GM19463 (cell line): ENCODE measurements at regions not wholly inside any gene's neighbourhood (a gene's known extent, or its start where the extent isn't known, plus 50 kb on each side); places are given as distances from the start of the nearest gene placed in this dataset.

Experiments used
- ATAC-seq: cut with Tn5 transposase; IDR thresholded peaks from one replicate; pipeline ENCODE4 v1.9.1; 2021; ENCODE audit warnings: mild to moderate bottlenecking, moderate library complexity; ENCODE audit not compliant: unreplicated experiment

DNA sequence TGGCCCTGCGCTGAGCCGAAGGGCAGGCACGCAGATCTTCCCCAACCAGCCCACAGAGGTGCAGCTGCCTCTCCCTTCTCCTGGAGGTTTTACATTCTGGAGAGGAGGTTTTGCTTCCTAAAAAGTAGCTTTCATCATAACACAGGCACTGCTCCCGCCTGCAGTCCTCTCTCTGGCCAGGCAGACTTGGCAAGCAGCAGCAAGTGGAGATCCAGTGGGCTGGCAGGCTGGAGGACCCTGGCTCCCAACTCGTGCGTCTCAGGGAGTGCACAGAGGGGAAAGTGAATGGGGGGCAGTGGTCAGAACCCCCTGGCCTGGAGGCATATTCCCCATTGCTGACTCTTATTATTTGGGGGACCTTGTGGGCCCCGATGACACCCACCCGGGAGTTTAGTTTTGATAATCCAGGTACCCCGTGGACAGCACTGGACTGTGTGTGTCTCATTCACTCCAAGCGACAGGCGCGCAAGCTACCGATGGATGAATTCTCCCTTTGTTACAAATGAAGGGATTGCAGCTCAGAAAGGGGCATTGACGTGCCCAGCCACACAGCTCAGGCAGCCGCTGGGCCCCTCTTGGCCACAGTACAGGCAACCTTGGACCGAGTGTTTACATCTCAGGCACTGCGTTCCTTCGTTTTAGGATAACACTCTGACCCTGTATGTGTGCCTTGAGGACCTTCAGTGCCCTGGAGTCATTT, 1223.9 kb downstream of the BRD1 start:
- no peak for ATAC-seq

DNA sequence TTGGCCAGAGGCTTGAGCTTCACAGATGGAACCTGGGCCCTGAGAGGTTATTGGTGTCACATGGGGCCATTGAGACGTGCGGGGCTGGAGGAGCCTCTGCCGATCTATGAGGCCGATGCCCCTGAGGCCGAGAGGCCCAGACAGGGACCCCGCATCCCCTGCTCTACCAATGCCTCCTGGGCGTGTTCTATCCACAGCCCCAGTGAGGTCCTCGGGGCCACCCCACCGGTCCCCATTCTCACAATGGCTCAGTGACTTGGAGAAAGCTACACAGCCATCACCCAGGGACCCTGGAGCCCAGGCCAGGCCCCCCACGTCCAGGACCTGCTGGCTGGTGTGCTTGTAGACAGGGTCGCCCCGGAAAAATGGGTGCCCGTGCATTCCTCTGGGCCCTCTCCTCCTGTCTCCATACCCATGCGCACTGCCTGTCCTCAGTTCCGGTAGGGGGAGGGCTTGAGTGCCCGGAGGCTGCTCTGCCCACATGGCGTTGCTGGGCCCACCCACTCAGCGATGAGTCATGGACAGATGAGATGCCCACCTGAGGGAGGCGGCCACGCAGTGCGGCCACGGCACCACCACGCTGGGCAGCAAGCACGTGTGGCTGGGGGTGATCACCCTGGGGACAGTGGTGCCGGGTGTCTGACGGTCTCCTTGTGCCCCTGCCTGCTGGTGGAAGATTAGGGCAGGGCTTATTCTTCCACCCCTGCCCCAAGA, 1224.7 kb downstream of the BRD1 start:
- ATAC-seq: no peak

DNA sequence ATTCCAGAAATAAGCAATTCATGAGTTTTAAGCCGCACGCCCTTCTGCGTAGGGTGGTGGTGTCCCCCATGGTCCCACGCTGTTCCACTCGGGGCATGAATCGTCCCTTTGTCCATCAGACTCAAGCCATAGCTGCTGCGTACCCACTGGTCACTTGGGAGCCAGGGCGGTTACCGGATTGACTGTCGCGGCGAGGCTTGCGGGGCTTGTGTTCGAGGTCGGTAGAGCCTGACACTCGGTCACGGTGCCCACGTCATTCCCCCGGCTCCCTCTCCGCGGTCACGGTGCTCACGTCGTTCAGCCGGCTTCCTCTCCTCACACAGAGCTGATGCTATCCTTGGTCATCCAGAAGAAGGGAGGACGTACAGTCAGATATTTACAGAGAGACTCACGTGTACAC, 1227.0 kb downstream of the BRD1 start:
- no peak for ATAC-seq

- ATAC-seq: no peak
Observed at GRCh38 chr22:48600171-48600570, 1227.5 kb downstream of the BRD1 start.

GRCh38 chr22:48599346-48599745, 1228.3 kb downstream of the BRD1 start:
- no peak for ATAC-seq

- no peak for ATAC-seq
Observed at GRCh38 chr22:48596111-48596850, 1231.4 kb downstream of the BRD1 start.

- ATAC-seq: no peak
Observed at GRCh38 chr22:48595511-48595905, 1232.2 kb downstream of the BRD1 start.

- ATAC-seq: no peak
Observed at GRCh38 chr22:48594757-48595510, 1232.7 kb downstream of the BRD1 start.

DNA sequence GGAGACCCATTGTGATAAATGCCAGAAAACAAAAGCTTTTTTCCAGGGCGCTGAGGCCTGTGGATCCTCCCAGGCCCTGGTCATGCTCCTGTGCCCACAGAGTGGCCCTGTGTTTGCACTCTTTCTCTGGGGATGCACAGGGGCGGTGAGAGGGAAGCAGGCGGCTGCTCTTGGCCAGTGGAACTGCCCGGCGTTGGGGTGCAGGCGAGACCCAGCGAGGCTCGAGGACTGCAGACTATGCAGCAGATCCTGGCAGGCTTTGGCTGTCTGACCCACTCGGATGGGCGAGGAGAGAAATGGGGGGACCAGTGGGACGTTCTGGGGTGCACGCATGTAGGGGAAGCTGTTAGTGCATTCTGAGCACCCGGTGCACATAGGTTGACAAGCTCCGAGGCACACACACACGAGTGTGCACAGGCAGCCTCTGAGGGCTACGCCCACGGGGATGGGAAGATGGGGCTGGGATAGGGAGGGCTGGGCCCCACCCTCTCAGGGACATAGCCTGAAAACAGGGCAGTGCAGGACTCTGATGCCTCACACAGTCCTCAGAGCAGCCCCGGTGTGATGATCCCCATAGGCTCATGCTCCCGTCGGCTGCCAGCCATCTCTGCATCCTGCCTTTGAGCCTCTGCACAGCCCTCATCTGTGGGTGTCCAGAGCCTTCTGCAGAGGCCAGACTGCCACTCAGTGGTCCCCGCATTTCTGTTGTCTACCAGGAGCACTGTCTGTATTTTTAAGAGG, 1233.5 kb downstream of the BRD1 start:
- no peak for ATAC-seq

DNA sequence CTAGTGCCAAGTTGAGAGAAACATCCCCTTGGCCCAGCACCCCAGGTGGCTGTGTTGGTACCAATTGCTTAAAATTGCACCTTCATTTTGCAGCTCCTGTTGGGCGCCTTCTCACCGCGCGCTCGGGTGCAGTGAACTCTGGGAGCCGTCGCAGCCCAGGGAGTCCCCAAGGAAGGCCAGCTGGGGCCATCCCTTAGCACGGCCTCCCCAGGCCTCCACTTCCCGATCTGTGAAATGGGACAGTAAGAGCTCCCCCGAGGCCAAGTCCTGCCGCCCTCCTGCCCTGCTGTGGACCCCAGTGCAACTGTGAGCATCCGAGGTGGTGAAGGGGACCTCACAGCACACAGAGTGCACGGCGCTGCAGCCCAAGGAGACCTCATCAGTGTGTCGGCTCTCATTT, 1234.1 kb downstream of the BRD1 start:
- ATAC-seq: no peak

DNA sequence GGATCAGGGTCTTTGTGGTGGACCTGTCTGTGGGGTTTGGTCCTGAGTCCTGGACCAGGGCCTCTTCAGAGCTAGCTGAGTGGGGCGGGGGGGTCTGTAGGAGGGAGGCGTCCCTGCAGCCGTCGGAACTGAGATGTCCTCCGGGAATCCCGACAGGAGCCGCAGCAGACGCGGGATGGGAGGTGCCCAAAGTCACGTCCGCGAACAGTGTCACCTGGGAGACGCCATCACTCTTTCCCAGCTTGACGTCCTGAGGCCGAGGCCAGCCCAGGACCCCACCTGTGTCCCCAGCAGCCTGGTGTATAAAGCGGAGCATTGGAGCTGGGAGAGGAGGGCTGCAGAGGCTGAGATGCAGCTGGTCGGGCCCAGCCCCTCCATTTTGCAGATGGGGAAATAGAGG, 1234.7 kb downstream of the BRD1 start:
- no peak for ATAC-seq

DNA sequence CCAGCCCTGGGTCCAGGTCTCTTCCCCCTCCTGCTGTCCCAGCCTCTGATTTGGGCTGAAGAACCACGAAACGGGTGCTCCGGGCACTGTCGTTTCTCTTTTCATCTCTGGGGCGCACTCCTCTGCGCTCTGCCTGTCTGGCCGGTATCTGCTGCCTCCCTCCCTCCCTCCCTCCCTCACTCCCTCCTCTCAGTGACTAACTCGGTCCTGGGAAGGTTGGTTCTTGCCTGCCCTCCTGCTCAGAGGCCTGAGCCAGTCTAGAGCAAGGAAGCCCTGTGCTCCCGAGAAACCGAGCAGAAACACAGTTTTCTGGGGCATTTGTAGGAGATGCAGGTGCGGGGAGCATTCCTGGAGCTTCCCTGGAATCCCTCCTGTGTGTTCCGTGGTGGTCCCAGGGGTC, 1235.2 kb downstream of the BRD1 start:
- ATAC-seq: no peak

GRCh38 chr22:48592066-48592345, 1235.7 kb downstream of the BRD1 start:
- ATAC-seq: no peak

GRCh38 chr22:48591286-48592065, 1236.2 kb downstream of the BRD1 start:
- no peak for ATAC-seq

DNA sequence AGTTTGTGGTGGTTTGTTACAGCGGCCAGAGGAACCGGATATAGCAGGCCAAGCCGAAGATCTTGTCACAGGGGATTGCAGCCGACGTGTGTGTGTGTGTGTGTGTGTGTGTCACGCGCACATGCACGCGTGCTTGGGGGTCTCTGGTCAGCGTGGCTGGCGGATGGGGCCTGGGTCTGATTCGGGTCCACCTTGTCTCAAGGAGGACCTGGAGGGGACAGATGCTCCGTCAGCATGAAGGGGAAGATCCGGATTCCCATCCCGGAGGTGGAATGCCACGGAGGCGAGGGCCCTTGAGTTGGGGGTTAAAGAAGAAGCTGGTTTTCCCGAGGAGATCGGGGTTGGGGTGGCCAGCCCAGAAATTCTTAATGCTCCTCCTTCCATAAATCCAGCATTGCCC, 1237.8 kb downstream of the BRD1 start:
- ATAC-seq: no peak

GRCh38 chr22:48588878-48589450, 1238.7 kb downstream of the BRD1 start:
- ATAC-seq: no peak

DNA sequence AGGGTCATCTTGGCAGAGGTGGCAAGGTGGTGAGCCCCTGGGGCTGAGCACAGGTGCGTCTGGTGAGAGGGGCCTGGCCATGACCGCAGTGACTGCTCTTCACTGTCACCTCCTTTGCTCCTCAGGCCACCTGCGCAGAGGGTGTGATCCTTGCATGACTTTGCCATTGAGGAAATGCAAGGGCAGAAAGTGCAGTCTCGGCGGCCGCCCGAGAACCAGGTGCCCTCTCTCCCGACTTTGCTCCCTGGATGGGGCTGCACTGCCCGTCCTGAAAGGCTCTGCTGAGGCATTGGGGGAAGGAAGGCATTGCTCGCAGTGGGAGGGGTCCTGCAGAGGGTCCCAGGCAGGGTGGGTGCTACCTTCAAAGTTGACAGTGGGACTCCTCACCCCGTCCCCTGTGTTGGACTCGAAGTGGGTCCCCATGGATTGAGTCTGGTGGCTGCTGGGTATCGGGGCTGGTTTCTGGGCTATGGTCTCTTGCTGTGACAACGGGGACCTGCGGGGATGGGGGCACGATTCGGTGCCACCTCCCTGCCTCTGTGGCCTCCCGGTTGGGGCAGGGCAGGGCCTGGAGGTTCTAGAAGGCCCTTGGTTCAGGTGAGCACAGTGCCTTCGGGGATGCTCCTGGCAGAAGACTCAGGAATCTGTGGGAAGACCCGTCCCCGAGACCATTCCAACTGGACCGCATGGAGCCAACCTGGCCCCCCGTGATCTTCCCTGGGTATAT, 1239.4 kb downstream of the BRD1 start:
- no peak for ATAC-seq

- ATAC-seq: no peak
Observed at GRCh38 chr22:48587236-48587865, 1240.3 kb downstream of the BRD1 start.

GRCh38 chr22:48586799-48587185, 1240.9 kb downstream of the BRD1 start:
- ATAC-seq: no peak
